ENCODE measurements at regions not wholly inside any gene's neighbourhood (a gene's known extent, or its start where the extent isn't known, plus 50 kb on each side); places are given as distances from the start of the nearest gene placed in this dataset.

DNA sequence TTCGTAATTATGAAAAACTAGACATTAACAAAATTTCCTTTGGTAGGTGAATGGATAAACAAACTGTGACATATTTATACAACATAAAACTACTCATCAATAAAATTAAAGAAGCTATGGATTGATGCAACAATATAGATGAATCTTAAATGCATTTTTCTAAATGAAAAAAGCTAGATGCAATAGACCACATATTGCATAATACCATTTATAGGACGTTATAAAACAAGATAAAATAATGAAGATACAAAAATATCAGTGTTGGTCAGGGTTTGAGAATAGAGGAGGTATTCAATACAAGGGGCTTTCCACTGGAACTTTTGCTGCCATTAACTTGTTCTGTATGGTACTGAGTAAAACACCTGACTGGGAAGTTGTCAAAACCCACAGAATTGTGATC is 314.4 kb downstream of the GRB14 start:
- no peak for DNase-seq (ENCODE audit: extremely low read depth, low read depth, low spot score)

GRCh38 chr2:164302786-164303185 is 318.5 kb downstream of the GRB14 start:
- no peak for DNase-seq (ENCODE audit: extremely low read depth, low read depth, low spot score)

GRCh38 chr2:164288235-164288634 is 333.0 kb downstream of the GRB14 start:
- no peak for DNase-seq (ENCODE audit: extremely low read depth, low read depth, low spot score)

DNA sequence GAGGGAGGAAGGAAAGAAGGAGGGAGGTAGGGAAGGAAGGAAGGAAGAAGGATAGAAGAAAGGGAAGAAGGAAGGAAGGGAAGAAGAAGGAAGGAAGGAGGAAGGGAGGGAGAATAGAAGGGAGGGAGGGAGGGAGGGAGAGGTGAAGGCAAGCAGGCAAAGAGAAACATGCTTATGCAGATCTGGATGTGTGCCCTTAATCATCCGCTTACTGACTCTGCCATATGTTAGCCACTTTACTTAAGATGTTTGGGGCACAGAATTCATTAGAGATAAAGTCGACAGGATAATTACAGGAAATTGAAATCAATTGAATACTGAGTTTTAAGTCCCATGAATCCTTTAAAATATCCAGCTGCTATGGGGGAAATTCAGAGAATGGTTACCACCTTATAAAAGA is 334.2 kb downstream of the GRB14 start:
- no peak for DNase-seq (ENCODE audit: extremely low read depth, low read depth, low spot score)

DNA sequence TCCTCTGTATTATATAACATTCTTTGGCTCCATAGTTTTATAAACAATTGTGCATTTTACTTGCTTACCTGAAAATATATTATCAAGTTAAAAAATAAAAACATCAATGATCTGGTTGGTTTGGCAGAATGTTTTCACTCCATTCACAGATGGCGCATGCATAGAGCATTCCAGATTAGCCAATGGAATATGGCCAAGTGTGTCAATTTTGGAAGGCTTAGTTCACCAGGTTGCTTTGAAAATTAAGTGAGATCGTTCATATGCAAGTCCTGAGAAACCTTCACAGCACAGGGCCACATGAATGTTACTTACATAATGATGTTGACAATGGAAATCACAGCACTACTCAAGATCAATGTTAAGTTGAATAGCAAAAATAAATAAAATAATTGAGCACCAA is 335.7 kb downstream of the GRB14 start:
- DNase-seq (ENCODE audit: extremely low read depth, low read depth, low spot score) = no peak

DNA sequence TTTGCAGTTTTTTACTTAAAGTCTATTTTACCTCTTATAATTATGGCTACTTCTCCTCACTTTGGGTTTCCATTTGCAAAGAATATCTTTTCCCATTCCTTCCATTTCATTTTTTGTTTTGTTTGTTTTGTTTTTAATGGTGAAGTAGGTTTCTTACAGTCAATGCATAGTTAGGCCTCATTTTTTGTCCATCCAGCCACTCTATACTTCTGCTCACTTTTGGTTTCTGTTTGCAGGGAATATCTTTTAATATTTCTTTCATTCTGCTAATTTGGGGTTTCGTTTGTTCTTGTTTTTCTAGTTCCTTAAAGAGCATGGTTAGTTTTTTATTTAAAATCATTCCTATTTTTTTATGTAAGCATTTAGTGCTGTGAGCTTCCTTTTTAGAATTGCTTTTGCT is 339.4 kb downstream of the GRB14 start:
- DNase-seq (ENCODE audit: extremely low read depth, low read depth, low spot score) = no peak

DNA sequence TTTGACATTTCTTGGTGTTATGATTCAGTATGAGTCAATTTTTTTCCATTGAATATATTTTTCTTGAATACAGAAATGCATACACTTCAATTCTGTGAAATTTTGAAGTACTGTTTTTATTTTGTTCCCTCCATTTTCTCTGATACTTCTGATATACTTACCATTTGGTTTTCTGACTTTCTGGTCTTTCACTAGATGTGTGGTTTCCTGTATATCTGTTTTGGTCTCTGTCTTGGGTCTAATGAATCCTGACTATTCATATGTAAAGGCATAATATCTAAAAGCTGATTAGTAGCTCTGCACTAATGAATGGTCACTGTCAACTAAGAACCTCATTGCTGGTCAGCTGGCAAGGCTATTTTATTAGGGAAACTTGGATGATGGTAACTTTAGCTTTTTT is 345.6 kb downstream of the GRB14 start:
- no peak for DNase-seq (ENCODE audit: extremely low read depth, low read depth, low spot score)

DNA sequence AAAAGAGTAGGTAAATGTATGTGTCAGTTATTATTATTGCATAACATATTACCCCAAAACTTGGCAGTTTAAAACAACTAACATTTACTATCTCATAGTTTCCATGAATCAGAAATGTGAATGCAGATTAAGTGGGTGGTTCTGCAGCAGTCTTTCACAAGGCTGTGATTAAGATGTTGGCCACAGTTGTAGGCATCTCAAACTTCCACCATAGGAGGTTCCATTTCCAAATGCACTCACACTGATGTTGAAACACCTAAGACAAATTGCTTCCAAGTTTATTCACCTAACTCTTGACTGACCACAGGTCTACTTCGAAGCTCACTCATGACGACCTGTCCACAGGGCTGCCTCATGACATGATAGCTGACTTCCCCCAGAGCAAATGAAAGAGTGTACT is 360.8 kb downstream of the GRB14 start:
- no peak for DNase-seq (ENCODE audit: extremely low read depth, low read depth, low spot score)

DNA sequence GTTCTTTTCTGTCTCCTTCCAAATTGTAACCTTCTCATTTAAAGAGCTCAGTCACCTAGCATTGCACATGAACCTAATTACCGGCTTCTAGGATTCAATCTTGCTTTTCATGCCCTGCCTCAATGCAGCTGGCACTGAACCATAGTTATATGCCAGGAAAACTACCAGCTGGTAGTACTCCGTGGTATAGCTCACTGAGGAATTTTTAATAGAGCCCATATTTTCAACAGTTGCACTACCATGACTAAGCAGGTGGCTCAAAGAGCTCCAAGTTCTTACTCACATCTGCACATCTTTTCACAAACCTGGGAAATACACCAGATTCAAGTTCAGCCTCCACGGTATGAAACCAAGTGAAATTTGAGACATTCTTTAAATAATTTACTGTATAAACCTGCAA is 363.5 kb downstream of the GRB14 start:
- no peak for DNase-seq (ENCODE audit: extremely low read depth, low read depth, low spot score)

GRCh38 chr2:164252568-164253287 is 368.6 kb downstream of the GRB14 start:
- DNase-seq (ENCODE audit: extremely low read depth, low read depth, low spot score) = no peak

- no peak for DNase-seq (ENCODE audit: extremely low read depth, low read depth, low spot score)
Observed at GRCh38 chr2:164243315-164243714, 378.0 kb downstream of the GRB14 start.

- DNase-seq (ENCODE audit: extremely low read depth, low read depth, low spot score) = no peak
Observed at GRCh38 chr2:164242409-164242808, 378.9 kb downstream of the GRB14 start.

GRCh38 chr2:164234074-164234473 is 387.2 kb downstream of the GRB14 start:
- DNase-seq (ENCODE audit: extremely low read depth, low read depth, low spot score) = no peak

GRCh38 chr2:164224007-164224406 is 397.3 kb downstream of the GRB14 start:
- DNase-seq (ENCODE audit: extremely low read depth, low read depth, low spot score) = no peak

DNA sequence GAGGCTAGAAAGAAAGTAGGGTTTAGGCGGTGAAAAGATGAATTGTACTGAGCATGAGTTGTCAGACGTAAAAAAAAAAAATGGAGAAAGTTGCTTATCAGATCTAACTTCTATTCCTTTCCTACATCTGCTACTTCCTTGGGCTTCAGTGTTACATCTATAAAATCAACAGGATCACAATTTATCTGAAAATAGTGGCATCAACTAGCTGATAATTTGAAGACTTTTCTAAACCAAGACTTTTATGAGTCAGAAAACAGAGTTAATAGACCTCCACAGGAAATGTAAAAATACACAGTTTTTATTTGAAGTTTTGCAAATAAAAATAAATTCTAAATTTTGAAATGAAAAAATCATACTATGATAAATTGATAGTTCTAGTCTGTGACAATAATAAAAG is 399.8 kb downstream of the GRB14 start:
- no peak for DNase-seq (ENCODE audit: extremely low read depth, low read depth, low spot score)

DNA sequence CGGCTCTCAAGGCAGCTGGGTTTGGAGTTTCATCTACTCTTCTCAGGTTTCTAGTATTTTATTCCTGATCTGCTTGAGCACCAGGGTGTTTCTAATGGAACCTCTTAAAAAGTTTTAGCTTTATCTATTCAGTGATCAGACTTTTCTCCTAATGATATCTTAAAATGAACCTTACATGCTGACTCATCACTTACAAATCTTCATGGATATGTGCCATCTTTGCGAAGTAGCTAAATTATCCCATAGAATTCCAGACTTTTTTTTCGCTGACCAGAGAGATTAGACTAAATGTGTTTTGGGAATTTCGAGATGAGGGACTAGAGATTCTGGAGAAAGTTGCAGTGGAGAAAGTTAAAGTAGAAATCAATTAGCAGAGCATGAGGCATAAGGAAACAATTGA is 401.0 kb downstream of the GRB14 start:
- DNase-seq (ENCODE audit: extremely low read depth, low read depth, low spot score) = no peak

- no peak for DNase-seq (ENCODE audit: extremely low read depth, low read depth, low spot score)
Observed at GRCh38 chr2:164213916-164214315, 407.4 kb downstream of the GRB14 start.

DNA sequence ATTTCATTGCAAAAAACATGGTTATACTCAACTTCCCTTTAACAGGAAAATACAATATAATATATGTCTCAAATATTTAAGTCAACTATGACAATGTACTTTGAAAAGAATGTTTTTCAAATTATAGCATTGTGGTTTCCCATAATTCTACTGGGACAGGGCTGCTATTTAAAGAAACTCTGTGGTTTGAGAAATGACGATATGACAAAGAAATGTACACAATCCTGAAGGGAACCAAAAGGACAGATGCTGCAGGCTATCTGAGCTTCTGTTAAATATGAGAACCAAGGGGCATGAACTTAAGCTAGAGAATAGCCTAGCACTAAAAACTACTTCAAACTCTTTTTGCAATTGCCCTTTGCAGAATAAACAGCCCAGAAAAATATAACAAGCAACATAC is 415.9 kb downstream of the GRB14 start:
- DNase-seq (ENCODE audit: extremely low read depth, low read depth, low spot score) = no peak

DNA sequence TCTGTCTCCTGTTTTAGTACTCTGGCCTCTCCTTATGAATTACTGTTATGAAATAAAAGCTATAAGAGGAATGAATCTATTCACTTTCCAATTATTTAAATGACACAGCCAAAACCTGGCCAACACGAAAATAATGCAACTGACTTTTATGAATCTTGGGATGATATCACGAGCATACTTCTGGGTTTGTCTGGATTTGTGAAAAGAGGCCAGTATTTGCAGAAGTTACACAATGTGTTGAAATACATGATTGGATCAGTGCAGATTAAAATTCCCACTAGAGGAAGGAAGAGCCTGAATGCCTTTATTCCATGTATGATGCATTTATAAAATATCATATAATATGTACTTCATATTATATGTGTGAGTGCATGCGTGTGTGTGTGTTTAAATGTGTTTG is 418.2 kb downstream of the GRB14 start:
- DNase-seq (ENCODE audit: extremely low read depth, low read depth, low spot score) = no peak

DNA sequence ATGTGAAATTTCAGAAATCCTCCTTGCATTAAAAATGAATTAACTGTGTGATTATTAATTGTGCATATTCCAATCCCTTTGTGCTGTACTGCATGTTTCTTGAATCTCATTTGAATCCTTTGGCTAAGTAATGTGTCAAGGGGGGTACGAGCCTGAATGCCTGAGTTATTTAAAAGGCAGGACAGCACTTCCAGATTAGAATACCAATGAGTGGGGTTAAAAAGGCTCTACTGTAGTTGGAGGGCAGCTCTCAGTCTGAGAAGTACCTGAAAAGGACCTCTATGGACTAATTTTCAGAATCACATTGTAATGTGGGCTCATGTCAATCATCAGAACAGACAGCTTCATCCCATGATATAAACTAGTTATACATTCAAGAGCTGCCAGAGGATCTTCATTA is 423.0 kb downstream of the GRB14 start:
- DNase-seq (ENCODE audit: extremely low read depth, low read depth, low spot score) = no peak

DNA sequence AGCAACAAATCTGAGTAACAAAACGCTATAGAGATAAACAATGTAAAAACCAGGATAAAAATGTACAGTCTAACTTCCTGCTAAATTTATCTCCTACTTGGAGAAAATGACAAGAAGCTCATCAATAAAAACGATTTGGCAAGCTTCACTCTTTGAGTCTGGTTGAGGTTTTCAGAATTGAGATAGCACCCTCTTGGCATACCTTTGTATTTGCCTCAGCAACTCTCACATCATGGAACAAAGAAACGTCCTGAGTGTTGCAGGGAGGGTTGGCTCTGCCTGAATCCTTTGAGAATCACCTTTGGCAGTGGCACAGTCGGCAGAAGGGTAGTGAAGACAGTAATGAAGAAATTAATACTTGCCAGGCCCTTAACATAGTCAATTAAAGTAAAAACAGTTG is 430.6 kb downstream of the GRB14 start:
- DNase-seq (ENCODE audit: extremely low read depth, low read depth, low spot score) = no peak

- no peak for DNase-seq (ENCODE audit: extremely low read depth, low read depth, low spot score)
Observed at GRCh38 chr2:164189851-164190250, 431.4 kb downstream of the GRB14 start.

GRCh38 chr2:164187121-164187520 is 434.2 kb downstream of the GRB14 start:
- DNase-seq (ENCODE audit: extremely low read depth, low read depth, low spot score) = no peak
